Psoas muscle (tissue), 7 donors: ENCODE measurements at regions not wholly inside any gene's neighbourhood (a gene's known extent, or its start where the extent isn't known, plus 50 kb on each side); places are given as distances from the start of the nearest gene placed in this dataset.

Source experiments
- ATAC-seq, 4 donors: fragments of 200-7000 bp; cut with Tn5 transposase; one replicate each; pipeline ENCODE4 v1.9.1; 2020; ENCODE audit warnings: moderate library complexity in 3 of 4, mild to moderate bottlenecking in 2 of 4
- DNase-seq, 2 donors: peaks; one replicate each; pipeline ENCODE4 v3.0.0-alpha.2; 2020
- H3K27ac ChIP-seq: fragments of 200-600 bp; one replicate; pipeline ENCODE4 v1.8.0; 2022
- H3K27me3 ChIP-seq, 3 donors: fragments of 200-600 bp in 1 of 3; one replicate each; pipeline versions ENCODE4 v1.6.1 to v1.8.0; 2013 to 2022; ENCODE audit warnings: low read length in 2 of 3, mild to moderate bottlenecking in 2 of 3, moderate library complexity in 1 of 3; ENCODE audit not compliant: insufficient read depth in 3 of 3
- H3K36me3 ChIP-seq, 2 donors: fragments of 200-600 bp in 1 of 2; one replicate each; pipeline versions ENCODE4 v1.6.1 to v1.8.0; 2013 to 2022; ENCODE audit warnings: low read depth in 1 of 2, mild to moderate bottlenecking in 1 of 2, moderate library complexity in 1 of 2; ENCODE audit not compliant: insufficient read depth in 1 of 2
- H3K4me1 ChIP-seq: fragments of 200-600 bp; one replicate; pipeline ENCODE4 v1.8.0; 2022
- H3K4me3 ChIP-seq: fragments of 200-600 bp; one replicate; pipeline ENCODE4 v1.8.0; 2022; ENCODE audit warnings: mild to moderate bottlenecking
- H3K9me3 ChIP-seq: fragments of 200-600 bp; one replicate; pipeline ENCODE4 v1.8.0; 2022
- WGBS, 3 donors: extraction: QIAGEN DNeasy Blood & Tissue Kit; methylation state at CpG; one replicate each; pipeline versions ENCODE4 v1.1.6 to v1.1.7; 2013; 5-methylcytosine and 5-hydroxymethylcytosine counted together
- intact Hi-C, 2 donors: fragments of 100-400 bp; cut with DNase I; formaldehyde crosslinking; loops; one replicate each; pipeline versions ENCODE4 v1.11.0 to v1.14.2; 2022
- TF ChIP-seq, protein P1 (sequence below): fragments of 200-600 bp; IDR thresholded peaks from one replicate; pipeline ENCODE4 v1.8.0; 2022; ENCODE audit warnings: antibody characterized with exemption
- donor health status: healthy with polysubstance abuse.
- donor health status: DM: no; HTN: no; CAD: no; lungs with moderate emphysema.
- donor health status: Bipolar disorder and iron deficiency.
- donor health status: healthy.
- donor health status: DM: yes; HTN: yes; CAD: no.
- donor health status: DM: no; HTN: no; CAD: no.
- donor health status: DM: yes; HTN: yes; CAD: no.

DNA sequence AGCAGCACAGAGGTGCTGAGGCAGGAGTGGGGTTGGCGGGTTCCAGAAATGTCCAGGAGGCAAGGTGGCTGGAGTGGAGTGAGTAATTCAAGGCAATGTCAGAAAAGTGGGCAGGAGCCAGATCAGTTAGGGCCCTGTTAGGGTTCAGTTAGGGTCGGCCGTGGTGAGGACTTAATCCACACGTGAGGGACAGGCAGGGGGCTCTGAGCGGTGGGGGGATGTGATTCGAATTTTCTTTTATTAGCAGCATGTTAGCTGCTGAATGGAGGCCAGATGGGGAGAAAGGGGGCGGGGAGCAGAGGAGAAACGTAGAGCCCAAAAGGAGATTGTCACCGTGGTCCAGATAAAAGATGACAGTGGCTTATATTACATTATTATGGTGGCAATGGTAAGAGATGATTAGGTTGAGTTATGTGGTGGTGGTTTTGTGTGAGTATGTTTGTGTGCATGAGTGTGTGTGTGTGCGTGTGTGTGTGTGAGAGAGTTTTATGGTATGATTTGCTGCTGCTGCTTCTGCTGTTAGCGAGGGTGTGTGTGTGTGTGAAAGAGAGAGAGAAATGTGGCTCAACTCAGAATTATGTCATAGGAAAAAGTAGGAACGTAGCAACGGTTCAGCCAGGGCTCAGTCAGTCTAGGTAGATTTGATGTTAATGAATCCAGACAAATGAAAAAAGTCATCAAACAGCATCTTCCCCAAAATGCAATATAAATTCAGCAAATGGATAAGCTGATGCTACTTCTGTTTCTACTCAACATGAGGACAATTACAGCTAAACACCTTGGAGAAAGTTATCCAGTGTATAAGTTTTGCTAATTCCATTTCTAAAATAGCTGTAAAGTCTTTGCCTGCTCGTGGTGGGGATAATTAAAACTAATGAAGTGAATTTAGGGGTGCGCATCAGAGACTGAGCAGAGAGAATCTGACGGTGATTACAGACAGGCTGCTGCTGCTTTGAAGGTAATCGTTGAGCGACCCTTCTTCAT is 390.6 kb downstream of the HAPSTR1 start:
- DNase-seq (no peak), ATAC-seq (no peak)
- no peaks in the 10 kb centered on the region for H3K9me3 ChIP-seq
- intact Hi-C loops = no loop called here
- no peaks in the 10 kb centered on the region for H3K36me3 ChIP-seq
- no peaks in the 10 kb centered on the region for H3K27me3 ChIP-seq
- TF ChIP-seq, protein P1, sequence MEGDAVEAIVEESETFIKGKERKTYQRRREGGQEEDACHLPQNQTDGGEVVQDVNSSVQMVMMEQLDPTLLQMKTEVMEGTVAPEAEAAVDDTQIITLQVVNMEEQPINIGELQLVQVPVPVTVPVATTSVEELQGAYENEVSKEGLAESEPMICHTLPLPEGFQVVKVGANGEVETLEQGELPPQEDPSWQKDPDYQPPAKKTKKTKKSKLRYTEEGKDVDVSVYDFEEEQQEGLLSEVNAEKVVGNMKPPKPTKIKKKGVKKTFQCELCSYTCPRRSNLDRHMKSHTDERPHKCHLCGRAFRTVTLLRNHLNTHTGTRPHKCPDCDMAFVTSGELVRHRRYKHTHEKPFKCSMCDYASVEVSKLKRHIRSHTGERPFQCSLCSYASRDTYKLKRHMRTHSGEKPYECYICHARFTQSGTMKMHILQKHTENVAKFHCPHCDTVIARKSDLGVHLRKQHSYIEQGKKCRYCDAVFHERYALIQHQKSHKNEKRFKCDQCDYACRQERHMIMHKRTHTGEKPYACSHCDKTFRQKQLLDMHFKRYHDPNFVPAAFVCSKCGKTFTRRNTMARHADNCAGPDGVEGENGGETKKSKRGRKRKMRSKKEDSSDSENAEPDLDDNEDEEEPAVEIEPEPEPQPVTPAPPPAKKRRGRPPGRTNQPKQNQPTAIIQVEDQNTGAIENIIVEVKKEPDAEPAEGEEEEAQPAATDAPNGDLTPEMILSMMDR = no peak
- no peak overlapping the region for H3K27ac ChIP-seq
- H3K4me3 ChIP-seq = no peak overlapping the region
- H3K4me1 ChIP-seq = no peaks in the 10 kb centered on the region
- 64 to 70% (median 64%) methylated on average over 18 of the region's 18 CpGs for WGBS, 3 donors

DNA sequence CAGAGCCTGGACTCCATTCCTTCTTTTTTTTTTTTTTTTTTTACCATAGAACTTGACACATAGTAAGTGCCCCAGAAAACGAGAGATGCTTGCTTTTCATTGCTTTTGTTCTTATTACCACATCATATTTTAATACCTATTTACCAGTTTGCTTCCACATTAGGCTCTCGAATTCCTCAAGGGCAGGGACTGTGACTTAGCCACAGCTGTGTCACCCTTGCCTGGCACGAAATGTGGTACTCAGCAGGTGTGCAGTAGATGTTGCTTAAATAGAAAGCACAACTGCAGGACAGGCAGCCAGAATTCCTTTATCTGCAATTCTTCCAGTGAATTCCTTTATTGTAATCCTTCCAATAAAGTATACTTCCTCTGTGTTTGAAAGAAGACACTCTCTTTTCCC is 393.0 kb downstream of the HAPSTR1 start:
- intact Hi-C loops = no loop called here
- no peak for ATAC-seq
- TF ChIP-seq, protein P1 = no peak
- no peaks in the 10 kb centered on the region for H3K27me3 ChIP-seq
- no peak overlapping the region for H3K4me3 ChIP-seq
- H3K4me1 ChIP-seq = no peaks in the 10 kb centered on the region
- no peak for DNase-seq
- WGBS, 3 donors = 25 to 32% (median 27%) methylated on average over 3 of the region's 3 CpGs
- no peaks in the 10 kb centered on the region for H3K36me3 ChIP-seq
- H3K9me3 ChIP-seq = no peaks in the 10 kb centered on the region
- H3K27ac ChIP-seq = no peak overlapping the region

- intact Hi-C loops = no loop called here
- WGBS, 3 donors = 32 to 41% (median 39%) methylated on average over 5 of the region's 5 CpGs
- TF ChIP-seq, protein P1 = no peak
- no peaks in the 10 kb centered on the region for H3K36me3 ChIP-seq
- H3K4me3 ChIP-seq = no peak overlapping the region
- H3K27me3 ChIP-seq = no peaks in the 10 kb centered on the region
- no peak overlapping the region for H3K27ac ChIP-seq
- no peak for ATAC-seq
- no peak for DNase-seq
- no peaks in the 10 kb centered on the region for H3K4me1 ChIP-seq
- H3K9me3 ChIP-seq = no peaks in the 10 kb centered on the region
Measured at GRCh38 chr16:9484881-9485280, 393.4 kb downstream of the HAPSTR1 start.

GRCh38 chr16:9489835-9490467 is 398.5 kb downstream of the HAPSTR1 start:
- Histone ChIP-seq H3K36me3 (no peaks in the 10 kb centered on the region), H3K4me1 (no peaks in the 10 kb centered on the region), H3K27me3 (no peaks in the 10 kb centered on the region), H3K27ac (no peak overlapping the region), H3K9me3 (peaks cover 4% of the 10 kb centered on the region), H3K4me3 (no peak overlapping the region)
- intact Hi-C loops = no loop called here
- no peak for ATAC-seq
- TF ChIP-seq, protein P1 = no peak
- WGBS, 3 donors = 40 to 46% (median 45%) methylated on average over 10 of the region's 10 CpGs
- DNase-seq = no peak
